GM19463 (cell line): ENCODE measurements at regions not wholly inside any gene's neighbourhood (a gene's known extent, or its start where the extent isn't known, plus 50 kb on each side); places are given as distances from the start of the nearest gene placed in this dataset.

Source experiments
- ATAC-seq: cut with Tn5 transposase; IDR thresholded peaks from one replicate; pipeline ENCODE4 v1.9.1; 2021; ENCODE audit warnings: mild to moderate bottlenecking, moderate library complexity; ENCODE audit not compliant: unreplicated experiment

DNA sequence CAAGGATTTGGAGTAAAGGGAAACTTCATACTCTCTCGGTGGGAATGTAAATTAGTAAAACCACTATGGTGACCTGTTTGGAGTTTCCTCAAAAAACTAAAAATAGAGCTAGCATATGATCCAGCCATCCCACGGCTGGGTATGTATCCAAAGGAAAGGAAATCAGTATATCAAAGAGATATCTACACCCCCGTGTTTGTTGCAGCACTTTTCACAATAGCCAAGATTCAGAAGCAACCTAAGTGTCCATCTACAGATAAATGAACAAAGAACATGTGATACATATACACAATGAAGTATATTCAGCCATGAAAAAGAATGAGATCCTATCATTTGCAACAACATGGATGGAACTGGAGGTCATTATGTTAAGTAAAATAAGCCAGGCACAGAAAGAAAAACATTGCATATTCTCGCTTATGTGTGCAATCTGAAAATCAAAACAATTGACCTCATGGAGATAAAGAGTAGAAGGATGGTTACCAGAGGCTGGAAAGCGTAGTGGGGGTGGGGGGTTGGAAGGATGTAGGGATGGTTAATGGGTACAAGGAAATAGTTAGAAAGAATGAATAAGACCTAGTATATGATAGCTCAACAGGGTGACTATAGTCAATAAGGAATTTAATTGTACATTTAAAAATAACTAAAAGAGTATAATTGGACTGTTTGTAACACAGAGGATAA, 468.0 kb downstream of the BCAT1 start:
- no peak for ATAC-seq

DNA sequence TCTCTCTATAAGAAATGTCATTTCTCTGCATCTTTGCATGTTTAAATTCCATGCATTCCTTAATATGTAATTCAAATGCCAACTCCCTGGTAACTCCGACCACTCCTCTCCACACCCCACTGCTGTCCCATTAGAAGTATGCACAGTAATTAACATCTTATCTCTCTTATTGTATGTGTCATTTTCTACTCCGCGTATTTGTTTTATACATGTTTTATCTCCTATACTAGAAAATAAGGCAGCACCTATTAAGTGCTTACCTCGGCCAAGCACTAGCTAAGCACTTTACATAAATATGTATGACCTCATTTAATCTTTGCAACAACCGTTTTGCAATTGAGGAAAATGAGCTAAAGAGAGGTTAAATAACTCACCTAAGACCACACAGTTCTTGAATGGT, 469.8 kb downstream of the BCAT1 start:
- no peak for ATAC-seq

GRCh38 chr12:24478254-24478653, 470.6 kb downstream of the BCAT1 start:
- ATAC-seq, result no peak

- no peak for ATAC-seq
Observed at GRCh38 chr12:24476310-24476709, 472.6 kb downstream of the BCAT1 start.

GRCh38 chr12:24475337-24475736, 473.6 kb downstream of the BCAT1 start:
- no peak for ATAC-seq

- ATAC-seq, result no peak
Observed at GRCh38 chr12:24473097-24473496, 475.8 kb downstream of the BCAT1 start.

DNA sequence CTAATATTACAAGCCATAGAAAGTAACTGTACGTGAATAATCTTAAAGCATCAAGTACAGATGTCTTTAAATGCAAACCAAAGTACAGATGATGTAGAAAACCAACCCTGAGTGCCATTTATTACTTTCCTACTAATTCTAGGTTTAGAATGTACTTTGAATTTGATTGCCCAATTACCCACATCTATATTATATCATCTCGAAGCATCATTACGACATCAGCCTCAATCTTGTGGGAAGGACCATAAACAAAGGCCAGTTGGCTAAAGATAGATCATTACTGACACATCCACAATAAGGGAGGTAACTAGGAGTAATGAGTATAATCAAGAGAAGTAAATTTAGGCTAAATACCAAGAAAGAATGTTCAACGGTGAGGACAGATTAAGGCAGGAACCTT, 478.9 kb downstream of the BCAT1 start:
- no peak for ATAC-seq

GRCh38 chr12:24469089-24469488, 479.8 kb downstream of the BCAT1 start:
- ATAC-seq, result no peak

DNA sequence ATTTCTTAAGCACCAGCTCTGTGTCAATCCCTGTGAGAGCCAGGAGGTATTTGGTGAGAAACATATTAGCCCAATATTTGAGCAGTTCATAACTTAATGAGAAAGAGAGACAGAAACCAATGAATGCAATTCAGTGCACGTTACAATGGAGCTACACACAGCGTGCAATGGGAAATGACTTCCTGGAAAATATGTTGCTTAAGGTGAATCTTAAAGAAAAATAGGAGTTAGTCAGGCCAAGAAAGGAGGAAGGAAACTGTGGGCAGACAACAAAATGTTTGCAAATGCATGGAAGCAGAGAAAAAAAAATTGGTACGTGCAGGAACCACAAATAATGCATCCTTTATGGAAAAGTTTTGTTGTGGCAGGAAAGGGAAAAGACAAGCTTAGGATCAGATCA, 481.7 kb downstream of the BCAT1 start:
- no peak for ATAC-seq

GRCh38 chr12:24463375-24463774, 485.5 kb downstream of the BCAT1 start:
- no peak for ATAC-seq

DNA sequence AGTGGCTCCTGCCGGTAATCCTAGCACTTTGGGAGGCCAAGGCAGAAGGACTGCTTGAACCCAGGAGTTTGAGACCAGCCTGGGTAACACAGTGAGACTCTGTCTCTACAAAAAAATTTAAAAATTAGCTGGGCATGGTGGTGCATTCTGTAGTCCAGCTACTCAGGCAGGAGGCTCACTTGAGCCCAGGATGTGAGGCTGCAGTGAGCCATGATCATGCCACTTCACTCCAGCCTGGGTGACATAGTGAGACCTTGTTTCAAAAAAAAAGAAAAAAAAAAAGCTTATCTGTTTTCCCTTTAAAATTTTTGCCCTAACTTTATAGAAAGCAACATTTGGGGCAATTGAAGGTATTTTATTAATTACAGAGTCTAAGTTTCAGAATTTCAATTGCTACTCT, 486.0 kb downstream of the BCAT1 start:
- no peak for ATAC-seq

DNA sequence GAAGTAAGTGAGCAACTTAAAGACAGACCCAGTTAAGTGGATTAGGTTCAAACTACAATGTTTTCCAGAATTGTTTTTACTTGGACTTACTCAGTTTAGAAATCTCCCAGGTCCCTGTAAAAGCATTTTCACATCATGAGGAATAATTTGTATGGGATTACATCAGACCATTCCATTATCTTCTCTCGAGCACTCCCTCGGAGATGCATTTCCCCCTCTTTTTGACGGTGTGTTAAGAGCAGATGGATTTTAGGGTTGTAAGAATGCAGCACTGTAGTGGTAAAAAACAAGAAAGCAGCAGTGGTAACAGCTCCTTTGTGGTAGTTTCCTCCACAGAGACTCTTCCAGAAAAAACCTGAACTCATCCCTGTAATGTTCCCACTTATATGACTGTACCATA, 488.4 kb downstream of the BCAT1 start:
- ATAC-seq, result no peak

DNA sequence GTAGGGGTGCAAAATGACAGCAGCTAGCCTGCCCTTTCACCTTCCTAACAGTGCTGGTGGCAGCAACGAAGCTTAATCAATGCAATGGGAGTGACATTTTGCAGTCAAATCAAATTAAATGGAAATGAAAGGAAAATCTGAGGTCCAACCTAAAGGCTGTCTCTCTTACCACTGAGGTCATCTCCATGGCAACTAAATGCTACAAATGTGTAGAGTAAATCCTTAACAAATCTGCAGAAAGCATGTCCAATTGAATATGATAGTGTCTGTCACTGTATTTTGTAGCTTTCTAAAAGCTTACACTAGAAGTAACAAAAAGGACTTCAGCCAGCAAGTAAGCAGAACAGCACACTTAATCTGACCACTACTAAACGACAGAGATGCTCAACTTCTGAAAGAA, 488.8 kb downstream of the BCAT1 start:
- ATAC-seq, result no peak

DNA sequence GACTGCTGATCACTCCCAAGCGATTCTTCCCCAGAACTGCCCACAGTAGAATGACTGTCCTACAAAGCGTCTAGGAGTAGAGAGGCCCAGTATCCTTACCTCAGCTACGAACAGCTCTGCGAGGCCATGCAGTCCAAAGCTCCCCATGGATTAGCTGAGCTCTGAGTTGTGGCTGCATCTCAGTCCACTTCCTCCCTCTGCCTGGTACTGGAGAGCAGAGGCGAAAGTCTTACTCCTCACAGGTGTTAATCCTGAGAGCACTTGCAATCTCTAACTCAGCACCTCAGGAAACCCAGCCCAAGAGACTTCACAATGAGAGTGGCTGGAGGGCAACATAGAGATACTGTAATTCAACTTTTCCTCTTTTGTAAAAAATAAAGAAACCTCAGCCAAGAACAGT, 493.1 kb downstream of the BCAT1 start:
- no peak for ATAC-seq

DNA sequence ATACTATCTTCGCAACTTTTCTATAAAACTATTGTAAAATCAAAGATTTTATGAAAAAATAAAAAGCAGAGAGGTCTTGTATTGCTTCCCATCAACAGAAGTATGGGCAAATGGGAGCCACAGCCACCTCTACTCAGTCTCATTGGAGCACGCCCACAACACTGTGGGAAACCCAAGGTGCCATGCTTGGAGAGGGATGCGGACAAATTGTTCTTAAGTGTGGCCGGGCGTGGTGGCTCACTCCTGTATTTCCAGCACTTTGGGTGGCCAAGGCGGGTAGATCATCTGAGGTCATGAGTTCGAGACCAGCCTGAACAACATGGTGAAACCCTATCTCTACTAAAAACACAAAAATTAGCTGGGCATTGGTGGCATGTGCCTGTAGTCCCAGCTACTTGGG, 498.2 kb upstream of the SOX5 start:
- ATAC-seq, result no peak

GRCh38 chr12:24446287-24446686, 496.8 kb upstream of the SOX5 start:
- no peak for ATAC-seq

DNA sequence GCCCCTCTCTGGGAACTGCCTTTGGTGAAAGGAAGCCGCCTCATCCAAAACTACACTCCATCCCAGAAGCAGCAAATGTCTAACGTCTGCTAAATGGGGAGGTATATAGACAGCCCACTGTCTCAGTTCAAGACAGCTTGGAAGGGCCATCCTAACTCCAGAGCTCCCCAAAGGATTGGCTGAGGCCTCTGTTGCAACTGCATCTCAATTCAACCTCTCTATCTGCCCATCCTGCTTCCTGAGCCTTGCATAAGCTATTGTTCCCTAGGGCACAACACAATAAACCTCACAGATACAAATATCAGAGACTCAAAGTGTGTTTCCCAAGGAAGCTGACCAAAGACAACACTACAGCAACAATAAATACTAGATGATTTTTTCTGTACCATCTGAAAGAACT, 495.2 kb upstream of the SOX5 start:
- no peak for ATAC-seq

DNA sequence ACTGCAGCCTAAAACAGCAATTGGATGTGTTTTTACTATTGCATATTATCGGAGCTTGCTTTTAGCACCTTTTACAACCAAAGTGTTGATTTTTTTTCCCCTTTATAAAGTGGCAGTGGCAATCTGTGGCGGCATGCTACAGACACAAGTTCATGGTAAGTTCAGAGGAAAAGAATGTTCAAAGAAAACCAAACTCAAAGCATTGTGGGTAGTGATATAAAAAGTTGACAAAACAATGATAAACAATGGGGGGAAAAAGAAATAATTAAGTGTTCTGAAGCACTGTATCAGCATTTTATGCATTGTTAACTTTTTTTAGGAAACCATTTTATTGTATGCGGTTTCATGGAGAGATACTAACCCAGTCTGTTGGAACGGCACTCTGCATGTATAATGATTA, 492.0 kb upstream of the SOX5 start:
- no peak for ATAC-seq

GRCh38 chr12:24436667-24437066, 487.2 kb upstream of the SOX5 start:
- ATAC-seq, result no peak

DNA sequence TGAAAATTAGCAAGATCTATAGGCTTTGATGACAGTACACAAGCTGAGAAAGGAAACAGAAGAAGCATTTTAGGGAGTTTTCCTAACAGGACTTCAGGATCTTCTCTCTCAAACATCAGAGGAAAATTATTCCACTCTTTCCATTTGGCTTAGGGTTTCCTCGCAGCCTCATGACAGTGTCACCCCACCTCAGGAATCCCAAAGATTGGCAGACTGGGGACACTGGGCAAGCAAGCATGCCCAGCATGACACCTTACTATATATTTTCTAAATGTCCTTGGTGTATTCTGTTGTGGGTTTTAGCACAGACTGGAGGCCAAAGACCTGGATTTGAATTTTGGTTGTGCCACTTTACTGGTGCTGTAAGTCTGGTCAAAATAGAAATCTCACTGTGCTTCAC, 482.4 kb upstream of the SOX5 start:
- no peak for ATAC-seq

- ATAC-seq, result no peak
Observed at GRCh38 chr12:24427776-24428175, 478.3 kb upstream of the SOX5 start.

DNA sequence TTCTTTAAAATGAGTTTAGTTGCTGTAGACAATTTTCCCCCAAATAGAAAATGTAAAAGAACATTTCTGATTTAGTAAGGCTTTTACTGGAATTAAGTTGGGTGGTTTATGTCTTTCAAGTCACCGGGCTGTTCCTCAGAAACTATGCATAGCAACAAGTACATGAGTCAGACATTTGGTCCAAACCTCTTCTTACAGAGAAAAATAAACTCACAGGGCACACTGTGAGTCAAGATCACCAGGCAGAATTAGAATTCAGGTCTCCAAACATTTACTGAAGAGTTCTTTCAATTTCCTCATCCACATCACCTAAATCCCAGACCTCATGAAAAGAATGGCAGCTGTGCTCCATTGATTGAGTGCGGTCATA, 476.1 kb upstream of the SOX5 start:
- ATAC-seq, result no peak

- ATAC-seq, result no peak
Observed at GRCh38 chr12:24424889-24425600, 475.6 kb upstream of the SOX5 start.
